SK-N-SH treated with all-trans-retinoic acid at 6 μM for 48 hours (cell line): ENCODE measurements at regions not wholly inside any gene's neighbourhood (a gene's known extent, or its start where the extent isn't known, plus 50 kb on each side); places are given as distances from the start of the nearest gene placed in this dataset.

Source experiments
- BACH2 ChIP-seq: fragments of 250-450 bp; sonication (Bioruptor Pico); IDR thresholded peaks from 2 replicates; pipeline ENCODE4 v1.9.0; 2021; ENCODE audit warnings: mild to moderate bottlenecking, borderline replicate concordance
- CREB5 ChIP-seq: fragments of 250-450 bp; sonication (Bioruptor Pico); IDR thresholded peaks from 2 replicates; pipeline ENCODE4 v1.5.1; 2020; ENCODE audit warnings: low read depth, mild to moderate bottlenecking, moderate library complexity
- CSDC2 ChIP-seq: fragments of 250-450 bp; sonication (Bioruptor Pico); IDR thresholded peaks from 2 replicates; pipeline ENCODE4 v1.5.0; 2020; ENCODE audit warnings: mild to moderate bottlenecking, moderate library complexity
- GLIS3 ChIP-seq: fragments of 250-450 bp; sonication (Bioruptor Pico); IDR thresholded peaks from 2 replicates; pipeline ENCODE4 v1.5.0; 2020; ENCODE audit warnings: mild to moderate bottlenecking, moderate library complexity
- PATZ1 ChIP-seq: fragments of 250-450 bp; sonication (Bioruptor Pico); IDR thresholded peaks from 2 replicates; pipeline ENCODE4 v1.8.0; 2020; ENCODE audit warnings: mild to moderate bottlenecking, moderate library complexity, borderline replicate concordance
- POU6F1 ChIP-seq: fragments of 250-450 bp; sonication (Bioruptor Pico); IDR thresholded peaks from 2 replicates; pipeline ENCODE4 v1.8.0; 2021; ENCODE audit warnings: low read depth, mild to moderate bottlenecking, moderate library complexity, borderline replicate concordance
- RARB ChIP-seq: fragments of 250-450 bp; sonication (Bioruptor Pico); IDR thresholded peaks from 2 replicates; pipeline ENCODE4 v1.8.0; 2021; ENCODE audit warnings: mild to moderate bottlenecking, moderate library complexity
- ZC3H10 ChIP-seq: fragments of 250-450 bp; sonication (Bioruptor Pico); IDR thresholded peaks from 2 replicates; pipeline ENCODE4 v1.5.1; 2021; ENCODE audit warnings: mild to moderate bottlenecking, moderate library complexity
- ZFP3 ChIP-seq: fragments of 250-450 bp; sonication (Bioruptor Pico); IDR thresholded peaks from 2 replicates; pipeline ENCODE4 v1.5.0; 2020; ENCODE audit warnings: mild to moderate bottlenecking, moderate library complexity
- ZFP30 ChIP-seq: fragments of 450-650 bp; formaldehyde crosslinking; IDR thresholded peaks from 2 replicates; pipeline ENCODE4 v1.5.0; 2022; ENCODE audit warnings: mild to moderate bottlenecking, moderate library complexity
- ZNF565 ChIP-seq: fragments of 450-650 bp; formaldehyde crosslinking; conservative IDR thresholded peaks from 2 replicates; pipeline ENCODE4 v1.5.0; 2020; ENCODE audit warnings: low read depth, mild to moderate bottlenecking, moderate library complexity
- ZNF70 ChIP-seq: fragments of 450-650 bp; formaldehyde crosslinking; IDR thresholded peaks from 2 replicates; pipeline ENCODE4 v1.5.0; 2020; ENCODE audit warnings: mild to moderate bottlenecking, moderate library complexity

GRCh38 chr3:81161100-81161499 is 600.3 kb downstream of the GBE1 start:
- TF ChIP-seq ZNF565 (CRISPR knock-in tag) (no peak), ZNF70 (no peak), PATZ1 (CRISPR knock-in tag) (no peak), GLIS3 (CRISPR knock-in tag) (no peak), CREB5 (CRISPR knock-in tag) (no peak), ZFP3 (CRISPR knock-in tag) (no peak), ZC3H10 (CRISPR knock-in tag) (no peak), POU6F1 (CRISPR knock-in tag) (no peak), RARB (no peak), CSDC2 (CRISPR knock-in tag) (no peak), ZFP30 (CRISPR knock-in tag) (no peak), BACH2 (CRISPR knock-in tag) (no peak)
